ENCODE measurements at regions not wholly inside any gene's neighbourhood (a gene's known extent, or its start where the extent isn't known, plus 50 kb on each side); places are given as distances from the start of the nearest gene placed in this dataset.

DNA sequence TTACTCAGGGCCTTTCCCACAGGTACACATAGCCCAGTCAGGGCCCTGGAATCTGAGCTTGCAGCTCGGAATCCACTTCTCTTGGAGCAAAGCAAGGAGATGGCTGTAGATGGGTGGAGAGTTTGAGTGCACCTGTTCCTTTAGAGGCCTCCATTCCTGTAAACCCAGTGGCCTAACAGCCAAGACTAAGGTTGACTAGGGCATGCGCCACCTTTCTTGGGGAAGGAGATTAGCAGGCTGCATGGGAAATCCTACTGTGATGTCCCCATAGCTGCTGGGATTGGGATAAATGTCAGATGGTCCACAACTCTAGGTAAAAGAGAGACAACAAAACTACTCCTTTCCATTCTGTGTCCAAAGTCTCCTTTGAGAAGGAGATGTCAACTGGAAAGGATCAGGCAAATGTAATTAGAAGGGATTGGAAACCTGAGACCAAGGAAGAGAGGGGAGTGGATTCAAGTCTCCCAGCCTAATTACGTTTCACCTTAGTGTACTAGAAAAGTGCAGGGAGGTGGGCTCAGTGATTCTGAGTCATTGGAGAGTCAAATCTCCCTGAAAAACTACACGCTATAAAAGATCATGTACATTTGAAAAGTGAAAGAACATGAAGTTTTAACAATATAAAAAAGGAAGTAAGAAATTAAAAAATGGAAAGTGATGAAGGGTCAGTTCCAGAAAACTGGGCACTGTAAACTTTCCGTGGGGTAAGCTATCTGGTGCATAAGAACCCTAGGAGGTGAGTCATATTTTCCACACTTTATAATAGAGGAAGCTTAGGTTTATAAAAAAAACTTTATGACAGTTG is 104.2 kb downstream of the SEC61B start:
- H3K36me3 Mint-ChIP-seq (ENCODE audit: insufficient read depth in 1 of 3, low read depth in 3 of 3), result no peaks in the 10 kb centered on the region
- Histone ChIP-seq H3K56ac (ENCODE audit: insufficient read length, low read depth, low read length) (no peak overlapping the region), H2AFZ (ENCODE audit: low read length) (no peak overlapping the region), H3K4ac (ENCODE audit: low read depth, low read length) (no peak overlapping the region), H3K27me3 (ENCODE audit: insufficient read depth, low read length) (no peaks in the 10 kb centered on the region; the same call in 1 of the 2 replicates), H3K4me1 (ENCODE audit: insufficient read depth, low read length) (no peaks in the 10 kb centered on the region), H3K9me3 (ENCODE audit: control insufficient read depth, low read depth, low read length) (no peaks in the 10 kb centered on the region), H3T11ph (ENCODE audit: low read length) (no peak overlapping the region), H4K91ac (ENCODE audit: insufficient read length, low read depth, low read length) (no peak overlapping the region), H2BK20ac (ENCODE audit: low read depth, low read length, poor library complexity, severe bottlenecking) (no peak overlapping the region), H3K23me2 (ENCODE audit: insufficient read length, low read depth, low read length, poor library complexity, severe bottlenecking) (no peaks in the 10 kb centered on the region), H2BK5ac (ENCODE audit: insufficient read length, low read length) (no peak overlapping the region), H3K79me1 (ENCODE audit: insufficient read depth, low read depth, low read length, poor library complexity, severe bottlenecking) (no peaks in the 10 kb centered on the region), H3K4me2 (ENCODE audit: insufficient read depth, insufficient read length, low read length) (no peak overlapping the region), H2BK120ac (ENCODE audit: low read depth, low read length, poor library complexity, severe bottlenecking) (no peak overlapping the region), H4K8ac (replicated peaks; ENCODE audit: insufficient read length, low read depth, low read length) (no peak overlapping the region), H3K9ac (ENCODE audit: extremely low read depth, insufficient read length, low read length) (no peak overlapping the region), H3K79me2 (ENCODE audit: insufficient read depth, low read length) (no peaks in the 10 kb centered on the region), H4K20me1 (ENCODE audit: control insufficient read depth, insufficient read depth, insufficient read length) (no peaks in the 10 kb centered on the region), H3K18ac (ENCODE audit: insufficient read length, low read depth, low read length) (no peak overlapping the region), H3K14ac (ENCODE audit: insufficient read depth, low read length) (no peak overlapping the region), H3K23ac (ENCODE audit: insufficient read length, low read depth, low read length) (no peak overlapping the region), H2BK12ac (ENCODE audit: insufficient read length, low read depth, low read length) (no peak overlapping the region), H3K27ac (ENCODE audit: insufficient read length, low read depth, low read length) (no peak overlapping the region), H2BK15ac (ENCODE audit: low read depth, low read length) (no peak overlapping the region), H4K5ac (ENCODE audit: insufficient read length, low read depth, low read length) (no peak overlapping the region), H2AK5ac (ENCODE audit: insufficient read length, low read length) (no peak overlapping the region)
- H3K27ac Mint-ChIP-seq, result no peak overlapping the region
- peak; percentile 39 for DNase-seq
- H3K27me3 Mint-ChIP-seq (ENCODE audit: low read depth), result no peaks in the 10 kb centered on the region
- whole genome bisulfite sequencing (ENCODE audit: extremely low coverage, insufficient read length, low lambda C conversion rate), result no CpG with 5 or more reads among the region's 5 CpGs
- no peak overlapping the region for H3K4me3 Mint-ChIP-seq
- no peaks in the 10 kb centered on the region for H3K9me3 Mint-ChIP-seq
- TF ChIP-seq, protein P1, sequence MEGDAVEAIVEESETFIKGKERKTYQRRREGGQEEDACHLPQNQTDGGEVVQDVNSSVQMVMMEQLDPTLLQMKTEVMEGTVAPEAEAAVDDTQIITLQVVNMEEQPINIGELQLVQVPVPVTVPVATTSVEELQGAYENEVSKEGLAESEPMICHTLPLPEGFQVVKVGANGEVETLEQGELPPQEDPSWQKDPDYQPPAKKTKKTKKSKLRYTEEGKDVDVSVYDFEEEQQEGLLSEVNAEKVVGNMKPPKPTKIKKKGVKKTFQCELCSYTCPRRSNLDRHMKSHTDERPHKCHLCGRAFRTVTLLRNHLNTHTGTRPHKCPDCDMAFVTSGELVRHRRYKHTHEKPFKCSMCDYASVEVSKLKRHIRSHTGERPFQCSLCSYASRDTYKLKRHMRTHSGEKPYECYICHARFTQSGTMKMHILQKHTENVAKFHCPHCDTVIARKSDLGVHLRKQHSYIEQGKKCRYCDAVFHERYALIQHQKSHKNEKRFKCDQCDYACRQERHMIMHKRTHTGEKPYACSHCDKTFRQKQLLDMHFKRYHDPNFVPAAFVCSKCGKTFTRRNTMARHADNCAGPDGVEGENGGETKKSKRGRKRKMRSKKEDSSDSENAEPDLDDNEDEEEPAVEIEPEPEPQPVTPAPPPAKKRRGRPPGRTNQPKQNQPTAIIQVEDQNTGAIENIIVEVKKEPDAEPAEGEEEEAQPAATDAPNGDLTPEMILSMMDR (conservative IDR thresholded peaks at IDR 0.05), result peak; percentile 56
- H3K4me1 Mint-ChIP-seq, result peaks cover 5 to 10% of the 10 kb centered on the region in 2 experiments
